Astrocyte (in vitro differentiated cells and primary cell): ENCODE measurements at regions not wholly inside any gene's neighbourhood (a gene's known extent, or its start where the extent isn't known, plus 50 kb on each side); places are given as distances from the start of the nearest gene placed in this dataset.

Source experiments
- EZH2 ChIP-seq: IDR thresholded peaks from 2 replicates; pipeline ENCODE4 v1.6.1; 2012; ENCODE audit warnings: mild to moderate bottlenecking, low read length, inconsistent platforms; ENCODE audit not compliant: insufficient read depth
- TF ChIP-seq, protein P1 (sequence below): IDR thresholded peaks from 2 replicates; pipeline ENCODE4 v1.5.1; 2011; ENCODE audit warnings: low read depth, mild to moderate bottlenecking, inconsistent platforms, low read length, moderate library complexity; ENCODE audit not compliant: insufficient read depth

DNA sequence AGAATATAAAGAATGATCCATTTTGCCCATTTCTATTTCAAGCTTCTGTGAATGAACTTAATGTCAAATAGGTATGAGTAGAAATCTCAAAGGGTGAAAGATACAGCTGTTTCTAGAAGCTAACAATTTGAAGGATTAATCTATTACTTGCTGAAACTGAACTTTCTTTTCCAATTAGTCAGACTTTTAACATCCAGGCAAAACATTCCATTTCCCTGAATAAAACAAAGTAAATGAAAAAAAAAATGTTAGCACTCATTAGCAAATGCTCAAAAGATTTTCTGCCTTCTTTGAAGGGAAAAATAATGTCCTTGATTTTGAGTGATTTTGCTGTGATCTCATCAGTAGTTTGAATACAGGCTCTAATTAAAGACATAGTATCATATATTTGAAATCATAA, 447.6 kb upstream of the PRMT6 start:
- TF ChIP-seq EZH2: no peak
- TF ChIP-seq, protein P1, sequence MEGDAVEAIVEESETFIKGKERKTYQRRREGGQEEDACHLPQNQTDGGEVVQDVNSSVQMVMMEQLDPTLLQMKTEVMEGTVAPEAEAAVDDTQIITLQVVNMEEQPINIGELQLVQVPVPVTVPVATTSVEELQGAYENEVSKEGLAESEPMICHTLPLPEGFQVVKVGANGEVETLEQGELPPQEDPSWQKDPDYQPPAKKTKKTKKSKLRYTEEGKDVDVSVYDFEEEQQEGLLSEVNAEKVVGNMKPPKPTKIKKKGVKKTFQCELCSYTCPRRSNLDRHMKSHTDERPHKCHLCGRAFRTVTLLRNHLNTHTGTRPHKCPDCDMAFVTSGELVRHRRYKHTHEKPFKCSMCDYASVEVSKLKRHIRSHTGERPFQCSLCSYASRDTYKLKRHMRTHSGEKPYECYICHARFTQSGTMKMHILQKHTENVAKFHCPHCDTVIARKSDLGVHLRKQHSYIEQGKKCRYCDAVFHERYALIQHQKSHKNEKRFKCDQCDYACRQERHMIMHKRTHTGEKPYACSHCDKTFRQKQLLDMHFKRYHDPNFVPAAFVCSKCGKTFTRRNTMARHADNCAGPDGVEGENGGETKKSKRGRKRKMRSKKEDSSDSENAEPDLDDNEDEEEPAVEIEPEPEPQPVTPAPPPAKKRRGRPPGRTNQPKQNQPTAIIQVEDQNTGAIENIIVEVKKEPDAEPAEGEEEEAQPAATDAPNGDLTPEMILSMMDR: no peak
